Activated CD4-positive, alpha-beta T cell treated with anti-CD3 and anti-CD28 coated beads, Interleukin-2, Interleukin-6, amounts not matched to agents 100 ng/mL and 50 ng/mL, durations not matched to agents 16 hours and 8 hours (primary cell): ENCODE measurements at regions not wholly inside any gene's neighbourhood (a gene's known extent, or its start where the extent isn't known, plus 50 kb on each side); places are given as distances from the start of the nearest gene placed in this dataset.
"Not testable (repeated sequence)": the region's sequence is repeated elsewhere in the genome, so short reads cannot be mapped to it uniquely, and the experiment has no call there.

ENCODE experiments used
- DNase-seq: peaks from one replicate; pipeline ENCODE4 v3.0.0-alpha.2; 2020

DNA sequence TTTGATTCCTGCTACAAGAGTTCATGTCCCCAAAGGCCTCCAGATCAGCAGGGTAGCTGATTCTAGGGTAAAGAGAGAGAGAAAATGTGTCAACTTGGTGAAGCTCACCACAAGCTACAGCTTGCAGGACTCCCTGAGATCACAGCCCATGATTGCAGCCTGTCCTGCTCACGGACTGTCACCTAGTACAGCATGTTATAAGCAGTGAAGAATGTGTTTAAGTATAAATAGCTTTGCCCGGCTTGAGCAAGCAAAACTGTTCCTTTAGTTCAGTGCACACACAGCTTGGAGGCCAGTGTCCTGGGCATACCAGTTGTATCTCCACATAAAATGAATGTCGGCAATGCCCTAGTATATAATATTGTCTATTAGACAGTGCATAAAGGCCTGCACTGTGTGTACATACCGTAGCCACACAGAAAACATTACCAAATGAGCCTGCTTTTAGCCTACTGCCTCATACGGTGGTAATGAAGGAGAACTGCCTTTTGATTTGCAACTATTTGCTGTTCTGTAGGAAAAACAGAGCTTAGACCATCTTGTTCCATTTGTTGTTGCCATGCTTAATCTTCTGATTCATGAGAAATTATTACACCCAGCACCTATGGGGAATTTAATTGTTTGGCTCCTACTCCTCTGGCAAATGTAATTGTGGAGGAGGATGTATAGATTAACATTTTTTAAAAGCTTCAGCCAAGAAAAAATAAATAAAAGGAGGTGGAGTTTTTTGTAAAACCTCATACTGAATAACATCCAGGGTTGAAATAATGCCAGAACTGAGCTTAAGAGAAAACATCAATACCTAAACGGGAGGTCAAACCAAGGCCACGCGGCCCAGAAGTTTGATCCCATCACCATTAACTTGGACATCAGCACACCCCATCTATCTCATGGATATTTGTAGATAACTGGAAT lies 108.1 kb upstream of the G2E3 start:
- DNase-seq = no peak

DNA sequence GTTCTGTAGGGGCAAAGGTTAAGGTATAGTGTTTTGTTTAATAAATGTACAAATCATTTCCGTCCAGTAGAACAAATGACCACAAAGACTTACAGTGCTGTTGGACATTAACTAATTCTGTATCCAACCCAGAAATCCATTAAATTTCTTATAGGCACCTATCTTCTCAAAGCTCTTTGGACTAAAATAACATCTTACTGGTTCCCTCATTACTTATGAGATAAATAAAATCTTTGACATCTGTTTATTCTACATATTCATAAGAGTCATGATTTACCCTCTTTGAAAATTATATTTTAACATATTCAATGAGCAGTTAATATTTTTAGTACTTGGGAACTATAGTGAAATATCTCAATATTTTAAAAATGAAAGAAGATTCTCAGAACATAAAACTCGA lies 102.7 kb upstream of the G2E3 start:
- no peak for DNase-seq

- no peak for DNase-seq
These were observed 96.6 kb upstream of the G2E3 start for GRCh38 chr14:30462358-30462757.

- no peak for DNase-seq
These were observed 94.5 kb upstream of the G2E3 start for GRCh38 chr14:30464481-30464880.

DNA sequence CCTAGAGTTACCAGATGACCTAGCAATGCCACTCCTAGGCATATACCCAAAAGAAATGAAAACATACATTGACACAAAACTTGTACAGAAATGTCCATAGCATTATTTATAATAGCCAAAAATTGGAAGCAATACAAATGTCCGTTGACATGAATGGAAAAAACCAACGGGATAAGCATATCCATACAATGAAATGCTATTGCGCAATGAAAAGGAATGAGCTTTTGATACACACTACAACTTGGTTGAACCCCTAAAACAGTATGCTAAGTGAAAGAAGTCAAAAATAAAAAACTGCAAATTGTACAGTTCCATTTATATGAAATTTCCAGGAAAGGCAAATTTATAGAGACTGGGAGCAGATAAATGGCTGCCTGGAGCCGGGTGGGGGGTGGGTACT lies 90.6 kb upstream of the G2E3 start:
- DNase-seq = no peak

- no peak for DNase-seq
These were observed 87.0 kb upstream of the G2E3 start for GRCh38 chr14:30471980-30472379.

DNA sequence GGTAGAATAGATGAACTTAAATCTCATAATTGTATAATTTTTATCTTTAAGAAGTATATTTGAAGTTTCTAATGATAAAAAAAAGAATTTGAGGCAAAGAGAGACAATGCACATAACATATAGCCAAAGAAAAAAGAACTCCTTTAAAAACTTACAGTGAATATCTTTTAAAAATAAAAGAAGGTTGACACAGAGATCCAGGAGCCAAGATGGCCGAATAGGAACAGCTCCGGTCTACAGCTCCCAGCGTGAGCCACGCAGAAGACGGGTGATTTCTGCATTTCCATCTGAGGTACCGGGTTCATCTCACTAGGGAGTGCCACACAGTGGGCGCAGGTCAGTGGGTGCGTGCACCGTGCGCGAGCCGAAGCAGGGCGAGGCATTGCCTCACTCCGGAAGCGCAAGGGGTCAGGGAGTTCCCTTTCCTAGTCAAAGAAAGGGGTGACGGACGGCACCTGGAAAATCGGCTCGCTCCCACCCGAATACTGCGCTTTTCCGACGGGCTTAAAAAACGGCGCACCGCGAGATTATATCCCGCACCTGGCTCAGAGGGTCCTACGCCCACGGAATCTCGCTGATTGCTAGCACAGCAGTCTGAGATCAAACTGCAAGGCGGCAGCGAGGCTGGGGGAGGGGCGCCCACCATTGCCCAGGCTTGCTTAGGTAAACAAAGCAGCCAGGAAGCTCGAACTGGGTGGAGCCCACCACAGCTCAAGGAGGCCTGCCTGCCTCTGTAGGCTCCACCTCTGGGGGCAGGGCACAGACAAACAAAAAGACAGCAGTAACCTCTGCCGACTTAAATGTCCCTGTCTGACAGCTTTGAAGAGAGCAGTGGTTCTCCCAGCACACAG lies 84.9 kb upstream of the G2E3 start:
- DNase-seq = not testable (repeated sequence)

DNA sequence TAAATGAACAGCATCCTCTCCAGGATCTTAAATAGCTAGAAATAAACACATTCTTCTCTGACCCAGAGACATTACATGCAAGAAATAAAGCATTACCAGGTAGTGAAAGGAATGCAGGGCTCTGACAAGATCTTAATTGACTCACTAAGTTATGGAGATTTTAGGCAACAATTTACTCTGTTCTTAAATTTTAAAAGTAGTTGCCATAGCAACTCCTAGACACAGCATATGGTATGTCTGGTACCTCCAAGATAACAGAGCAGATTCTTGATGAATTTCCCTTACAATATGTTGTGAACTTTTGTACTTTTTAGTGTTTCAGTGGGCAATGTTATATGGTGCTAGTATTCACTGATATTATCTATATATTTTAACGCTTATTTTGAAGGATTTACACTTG lies 76.7 kb upstream of the G2E3 start:
- DNase-seq = no peak

GRCh38 chr14:30484201-30484600 lies 74.8 kb upstream of the G2E3 start:
- no peak for DNase-seq

GRCh38 chr14:30484976-30485375 lies 74.0 kb upstream of the G2E3 start:
- DNase-seq = no peak

DNA sequence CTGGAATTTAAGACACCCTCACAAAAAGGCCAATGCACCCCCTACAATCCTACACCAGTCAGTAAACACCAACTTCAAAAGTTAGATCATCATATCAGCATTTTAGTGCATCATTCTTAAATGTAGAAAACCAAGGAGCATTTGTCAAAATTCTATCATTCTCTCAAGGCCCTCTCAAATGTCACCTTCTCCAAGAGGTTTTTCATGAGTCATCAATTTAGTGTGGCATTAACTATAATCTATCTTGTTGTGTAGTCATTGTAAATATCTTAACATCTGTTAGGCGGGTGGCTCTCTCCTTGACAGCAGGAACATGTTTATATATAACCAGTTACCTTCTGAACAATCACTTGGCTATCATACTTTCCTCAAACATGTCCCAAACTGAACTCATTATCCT lies 62.1 kb upstream of the G2E3 start:
- no peak for DNase-seq

- DNase-seq = no peak
These were observed 59.6 kb upstream of the G2E3 start for GRCh38 chr14:30499358-30499757.

GRCh38 chr14:30500222-30500621 lies 58.7 kb upstream of the G2E3 start:
- DNase-seq = no peak

- DNase-seq = no peak
These were observed 51.7 kb upstream of the G2E3 start for GRCh38 chr14:30507209-30507608.
